B cell (primary cell): ENCODE measurements at regions not wholly inside any gene's neighbourhood (a gene's known extent, or its start where the extent isn't known, plus 50 kb on each side); places are given as distances from the start of the nearest gene placed in this dataset.

Source experiments
- ATAC-seq: fragments of 200-7000 bp; cut with Tn5 transposase; one replicate; pipeline ENCODE4 v1.10.0; 2021; ENCODE audit warnings: low read depth, mild to moderate bottlenecking, moderate number of reproducible peaks, moderate library complexity
- CTCF ChIA-PET: fragments of 350-600 bp; sonication (Branson Sonifier 250); formaldehyde crosslinking; loops from one replicate; lab custom pipeline; 2021; ENCODE audit warnings: antibody characterized with exemption, inconsistent platforms; lab: Charles Lee
- POLR2A ChIA-PET: fragments of 350-600 bp; sonication (Branson Sonifier 250); formaldehyde crosslinking; loops from one replicate; lab custom pipeline; 2021; ENCODE audit warnings: antibody characterized with exemption; lab: Charles Lee
- DNase-seq: peaks from one replicate; pipeline ENCODE4 v3.0.0; 2013
- H2AFZ ChIP-seq: 2 replicates; pipeline ENCODE4 v1.6.1; 2012; ENCODE audit warnings: mild to moderate bottlenecking, low read depth, low read length; ENCODE audit not compliant: insufficient read depth, poor library complexity, severe bottlenecking
- H3K27ac ChIP-seq, 2 donors: 1 replicate in 1 of 2; 2 replicates in 1 of 2; pipeline ENCODE4 v1.5.1; 2012 to 2013; ENCODE audit warnings: low read length in 2 of 2, mild to moderate bottlenecking in 2 of 2, moderate library complexity in 1 of 2
- H3K27me3 ChIP-seq, 4 experiments: fragments of 200-600 bp in 1 of 4; sonication (generic) in 1 of 4; replicated peaks in 1 of 4; 1 replicate in 2 of 4; 2 replicates in 2 of 4; pipeline versions ENCODE4 v1.6.1 to v1.7.0; 2013 to 2016; ENCODE audit warnings: low read length in 3 of 4, mild to moderate bottlenecking in 2 of 4, mixed read lengths in 1 of 4, moderate library complexity in 1 of 4; ENCODE audit not compliant: insufficient read depth in 4 of 4, control insufficient read depth in 3 of 4; ENCODE audit errors: control extremely low read depth in 1 of 4
- H3K36me3 ChIP-seq, 2 experiments: replicated peaks in 1 of 2; 1 replicate in 1 of 2; 2 replicates in 1 of 2; pipeline versions ENCODE4 v1.6.1 to v1.7.1; 2013; ENCODE audit warnings: low read length in 1 of 2; ENCODE audit not compliant: insufficient read depth in 2 of 2, control insufficient read depth in 1 of 2; ENCODE audit errors: control extremely low read depth in 1 of 2, extremely low read depth in 1 of 2
- H3K4me1 ChIP-seq, 2 donors: fragments of 200-600 bp in 1 of 2; sonication (generic) in 1 of 2; 1 replicate in 1 of 2; 2 replicates in 1 of 2; pipeline versions ENCODE4 v1.5.1 to v1.6.1; 2013 to 2017; ENCODE audit warnings: low read length in 2 of 2; ENCODE audit not compliant: control insufficient read depth in 2 of 2, insufficient read depth in 2 of 2
- H3K4me2 ChIP-seq: replicated peaks from 2 replicates; pipeline ENCODE3; 2012; ENCODE audit warnings: mild to moderate bottlenecking, low read depth, low read length; ENCODE audit not compliant: poor library complexity, severe bottlenecking
- H3K4me3 ChIP-seq, 5 experiments: fragments of 200-600 bp in 1 of 5; sonication (generic) in 1 of 5; 1 replicate in 3 of 5; 2 replicates in 2 of 5; pipeline versions ENCODE4 v1.5.1 to v1.7.0; 2011 to 2016; ENCODE audit warnings: low read length in 4 of 5, mild to moderate bottlenecking in 4 of 5, low read depth in 2 of 5, control low read depth in 1 of 5, moderate library complexity in 1 of 5; ENCODE audit not compliant: insufficient read depth in 1 of 5; ENCODE audit errors: control extremely low read depth in 1 of 5, extremely low read depth in 1 of 5
- H3K79me2 ChIP-seq: fragments of 200-600 bp; sonication (generic); one replicate; pipeline ENCODE4 v1.6.0; 2016; ENCODE audit warnings: low read length; ENCODE audit not compliant: control insufficient read depth, insufficient read depth
- H3K9ac ChIP-seq: fragments of 200-600 bp; sonication (generic); 2 replicates; pipeline ENCODE4 v1.6.1; 2017; ENCODE audit warnings: mild to moderate bottlenecking, low read length, moderate library complexity
- H3K9me3 ChIP-seq, 3 donors: one replicate each; pipeline versions ENCODE4 v1.6.1 to v1.7.1; 2013; ENCODE audit warnings: low read length in 2 of 3; ENCODE audit not compliant: control insufficient read depth in 2 of 3, insufficient read depth in 1 of 3; ENCODE audit errors: control extremely low read depth in 1 of 3
- H4K20me1 ChIP-seq: 2 replicates; pipeline ENCODE4 v1.6.0; 2012; ENCODE audit warnings: mild to moderate bottlenecking, low read length; ENCODE audit not compliant: insufficient read depth, control insufficient read depth, poor library complexity, severe bottlenecking
- H3K27ac Mint-ChIP-seq: one replicate; pipeline ENCODE4 v1.8.0; 2021; ENCODE audit warnings: mixed read lengths
- H3K27me3 Mint-ChIP-seq: one replicate; pipeline ENCODE4 v1.8.0; 2021; ENCODE audit warnings: mixed read lengths
- H3K4me1 Mint-ChIP-seq: one replicate; pipeline ENCODE4 v1.8.0; 2021; ENCODE audit warnings: mixed read lengths
- H3K4me3 Mint-ChIP-seq: one replicate; pipeline ENCODE4 v1.8.0; 2021; ENCODE audit warnings: mixed read lengths
- H3K9me3 Mint-ChIP-seq: one replicate; pipeline ENCODE4 v1.8.0; 2022; ENCODE audit warnings: mixed read lengths; ENCODE audit not compliant: insufficient read depth
- CTCF ChIP-seq: fragments of 200-600 bp; IDR thresholded peaks from one replicate; pipeline ENCODE4 v1.8.0; 2022; ENCODE audit warnings: antibody characterized with exemption, mild to moderate bottlenecking
- EZH2 ChIP-seq: IDR thresholded peaks from 2 replicates; pipeline ENCODE4 v1.6.1; 2012; ENCODE audit warnings: borderline replicate concordance, low read depth, mild to moderate bottlenecking, moderate library complexity, low read length; ENCODE audit not compliant: insufficient read depth, poor library complexity, severe bottlenecking
- WGBS: methylation state at CpG from one replicate; pipeline ENCODE4 v1.1.5; 2013; ENCODE audit warnings: missing lambda C conversion rate; ENCODE audit not compliant: insufficient coverage; 5-methylcytosine and 5-hydroxymethylcytosine counted together
- intact Hi-C: fragments of 100-400 bp; cut with micrococcal nuclease; formaldehyde crosslinking; loops from one replicate; pipeline ENCODE4 v1.10.0; 2022

DNA sequence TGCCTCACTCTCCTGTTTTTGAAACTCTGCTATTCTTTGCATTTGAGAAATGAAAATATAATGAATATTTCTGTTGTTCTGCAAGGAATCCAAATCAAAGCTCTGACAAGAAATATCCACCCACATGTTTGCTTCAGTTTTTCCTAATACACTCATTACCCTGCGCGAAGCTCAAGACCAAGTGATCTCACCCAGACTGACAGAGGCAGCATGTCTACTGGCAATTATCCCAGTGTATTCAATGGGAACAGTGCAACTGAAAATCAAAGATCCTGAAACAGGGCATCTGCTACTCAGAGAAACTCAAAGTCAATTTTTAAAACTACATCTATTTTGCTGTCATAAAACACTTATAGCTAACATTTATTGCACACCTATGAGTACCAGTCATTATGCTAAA lies 321.0 kb upstream of the LRRC7 start:
- H2AFZ ChIP-seq: no peak overlapping the region
- H3K4me1 Mint-ChIP-seq: no peaks in the 10 kb centered on the region
- no peak for TF ChIP-seq EZH2
- TF ChIP-seq CTCF: no peak
- peaks cover 2% of the 10 kb centered on the region for H3K9me3 Mint-ChIP-seq
- H3K79me2 ChIP-seq: no peaks in the 10 kb centered on the region
- H3K9ac ChIP-seq: no peak overlapping the region
- no peaks in the 10 kb centered on the region for H3K36me3 ChIP-seq
- H4K20me1 ChIP-seq: no peaks in the 10 kb centered on the region
- DNase-seq: no peak
- no peak overlapping the region for H3K4me2 ChIP-seq
- intact Hi-C loops: no loop called here
- H3K4me3 ChIP-seq: no peak overlapping the region
- no peaks in the 10 kb centered on the region for H3K9me3 ChIP-seq
- no peak for ATAC-seq
- no peaks in the 10 kb centered on the region for H3K4me1 ChIP-seq
- no peak overlapping the region for H3K27ac Mint-ChIP-seq
- no peaks in the 10 kb centered on the region for H3K27me3 Mint-ChIP-seq
- ChIA-PET CTCF (no interaction called here), POLR2A (no interaction called here)
- H3K27ac ChIP-seq: no peak overlapping the region
- 100% methylated on average over 2 of the region's 2 CpGs for WGBS
- no peak overlapping the region for H3K4me3 Mint-ChIP-seq
- no peaks in the 10 kb centered on the region for H3K27me3 ChIP-seq

DNA sequence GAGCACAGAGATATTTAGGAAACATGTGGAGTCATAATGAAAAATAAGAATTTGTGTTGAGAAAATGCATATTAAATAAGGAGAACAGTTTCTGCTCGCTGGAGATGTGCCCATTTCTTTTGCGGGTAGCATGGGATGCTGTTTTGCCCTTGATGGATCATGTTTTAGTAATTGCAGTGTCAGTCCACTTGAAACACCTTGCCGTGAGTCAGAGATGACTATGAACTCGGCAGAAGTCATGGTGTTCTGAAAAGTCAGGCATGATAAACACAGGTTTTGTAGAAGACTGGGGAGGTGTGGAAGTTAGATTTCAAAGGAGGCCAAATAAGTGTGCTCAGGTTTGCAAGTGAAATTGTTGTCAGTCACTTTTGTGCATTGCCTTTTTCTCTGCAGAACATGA lies 315.0 kb upstream of the LRRC7 start:
- CTCF ChIA-PET: no interaction called here
- intact Hi-C loops: no loop called here

More for the DNA sequence above, 315.0 kb upstream of the LRRC7 start:
- DNase-seq (no peak), ATAC-seq (no peak)
- Histone ChIP-seq H3K27ac (no peak overlapping the region), H3K9ac (no peak overlapping the region), H3K79me2 (no peaks in the 10 kb centered on the region), H3K4me2 (no peak overlapping the region), H3K9me3 (peaks cover 0 to 3% (median 0%) of the 10 kb centered on the region in 3 donors), H3K4me1 (no peaks in the 10 kb centered on the region), H4K20me1 (no peaks in the 10 kb centered on the region), H3K4me3 (no peak overlapping the region), H3K27me3 (no peaks in the 10 kb centered on the region), H3K36me3 (no peaks in the 10 kb centered on the region), H2AFZ (no peak overlapping the region)
- POLR2A ChIA-PET: no interaction called here
- Mint-ChIP-seq H3K27ac (no peak overlapping the region), H3K9me3 (peaks cover 2% of the 10 kb centered on the region), H3K4me1 (no peaks in the 10 kb centered on the region), H3K4me3 (no peak overlapping the region), H3K27me3 (no peaks in the 10 kb centered on the region)
- 84% methylated on average over 4 of the region's 4 CpGs for WGBS
- TF ChIP-seq EZH2 (no peak), CTCF (no peak)
